ENCODE measurements at regions not wholly inside any gene's neighbourhood (a gene's known extent, or its start where the extent isn't known, plus 50 kb on each side); places are given as distances from the start of the nearest gene placed in this dataset.
"Not testable (repeated sequence)": the region's sequence is repeated elsewhere in the genome, so short reads cannot be mapped to it uniquely, and the experiment has no call there.

DNA sequence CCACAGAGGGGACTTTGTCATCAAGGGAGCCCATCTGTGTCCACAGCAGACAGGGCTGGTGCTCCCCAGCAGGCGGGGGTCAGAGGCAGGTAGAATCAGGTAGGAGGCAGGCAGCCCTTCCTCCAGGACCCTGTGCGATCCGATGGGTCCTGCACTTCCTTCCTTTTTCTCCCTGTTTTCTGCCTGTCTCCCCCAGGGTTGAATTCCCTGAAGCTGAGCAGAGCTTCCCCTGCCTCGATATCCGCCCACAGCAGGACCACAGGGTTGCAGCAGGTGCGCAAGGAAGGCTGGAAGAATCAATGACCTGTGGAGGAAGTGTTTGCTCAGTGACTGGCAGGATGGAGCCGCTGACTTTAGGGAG lies 69.2 kb downstream of the MRPL36 start:
- DNase-seq: no peak

DNA sequence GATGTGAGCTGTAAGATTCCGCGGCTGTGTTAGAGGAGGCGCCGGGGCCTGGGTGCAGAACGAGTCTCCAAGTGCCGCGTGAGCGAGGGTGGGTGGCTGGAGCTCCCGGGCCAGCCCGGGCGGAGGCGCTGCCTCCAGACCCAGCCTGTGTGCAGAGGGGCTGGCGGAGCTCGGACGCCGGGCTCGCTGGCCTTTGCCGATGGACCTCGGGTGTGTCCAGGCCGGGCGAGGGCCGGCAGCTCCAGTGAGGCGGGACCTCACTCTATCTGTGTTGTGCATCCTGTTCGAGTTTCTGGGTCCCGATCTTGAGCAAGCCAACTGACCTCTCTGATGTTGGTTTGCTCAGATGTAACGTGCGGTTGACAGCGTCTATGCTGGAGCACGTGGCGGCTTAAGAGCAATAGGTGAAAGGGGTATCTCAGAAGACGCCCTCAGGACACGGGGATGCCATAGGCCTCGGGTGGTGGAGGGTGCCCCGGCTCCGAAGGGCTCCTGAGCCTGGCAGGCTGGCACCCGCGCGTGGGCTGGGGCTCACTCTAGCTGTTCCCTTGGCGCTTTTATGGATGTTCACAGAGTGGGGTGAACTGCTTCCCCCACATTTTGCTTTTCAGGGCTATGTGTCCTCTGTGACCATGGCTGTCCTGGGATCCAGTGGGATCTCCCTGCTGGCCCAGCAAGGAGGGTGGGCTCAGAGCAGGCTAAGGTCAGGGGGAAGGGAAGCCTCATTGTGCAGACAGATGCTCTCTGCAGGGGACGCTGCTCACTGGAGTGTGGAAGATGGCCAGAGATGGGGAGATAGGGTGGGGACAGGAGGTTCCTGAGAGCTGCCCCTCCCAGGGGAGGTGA lies 69.8 kb downstream of the MRPL36 start:
- DNase-seq: no peak

DNA sequence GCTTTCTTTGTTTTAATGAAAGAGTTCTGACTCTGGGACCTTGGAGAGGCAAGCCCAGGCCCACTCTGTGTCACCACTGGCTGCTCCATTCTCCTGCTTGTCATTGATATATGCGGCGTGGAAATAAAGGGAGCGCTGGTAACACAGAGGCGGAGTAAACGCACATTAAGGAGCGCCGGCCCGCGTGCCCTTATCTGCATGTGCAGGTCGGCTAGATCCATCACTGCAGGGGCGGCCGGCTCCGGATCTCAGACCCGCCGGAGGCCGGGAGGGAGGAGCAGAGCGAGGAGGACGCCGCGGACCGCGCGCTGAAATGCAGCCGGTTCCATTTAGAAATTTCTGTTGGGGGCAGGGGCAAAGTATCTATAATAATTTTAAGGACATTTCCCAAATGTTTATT lies 70.8 kb downstream of the MRPL36 start:
- no peak for DNase-seq

DNA sequence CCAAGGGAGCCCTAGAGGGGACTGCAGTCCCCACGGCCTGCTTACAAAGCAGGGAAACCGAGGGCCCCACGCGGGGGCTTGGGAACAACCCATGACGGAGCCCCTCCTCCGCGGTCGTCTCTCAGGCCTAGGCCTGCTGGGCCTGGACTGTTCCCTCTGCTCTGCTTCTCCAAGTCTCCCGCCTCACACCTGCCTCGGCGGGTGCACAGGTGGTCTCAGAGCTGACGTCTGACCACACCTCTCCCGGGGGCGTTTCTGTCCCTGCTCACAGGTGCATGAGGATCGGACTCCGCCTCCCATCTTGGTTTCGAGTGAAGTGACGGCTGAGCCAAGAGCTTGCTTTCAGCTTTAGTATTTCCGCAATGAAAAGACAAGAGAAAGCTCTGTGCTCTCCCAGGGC lies 72.1 kb downstream of the MRPL36 start:
- no peak for DNase-seq

DNA sequence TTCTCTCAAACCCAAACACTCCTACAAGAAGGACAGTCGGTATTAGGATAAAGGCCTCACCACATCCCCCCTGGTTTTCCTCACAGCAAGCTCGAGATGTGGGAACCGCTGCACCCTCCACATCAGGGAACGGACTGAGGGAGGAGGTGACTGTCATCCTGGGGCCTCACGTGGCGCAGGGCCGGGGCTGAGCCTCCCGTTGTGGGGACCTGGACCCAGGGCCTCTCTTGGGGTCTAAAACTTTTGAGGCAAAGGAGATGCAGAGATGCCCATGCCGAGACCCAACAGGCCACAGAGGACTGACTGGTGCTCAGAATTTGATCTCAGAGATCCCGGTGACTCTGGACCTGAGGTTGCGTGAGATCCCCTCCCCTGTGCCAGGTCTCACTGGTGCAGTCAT lies 72.7 kb downstream of the MRPL36 start:
- DNase-seq: no peak

DNA sequence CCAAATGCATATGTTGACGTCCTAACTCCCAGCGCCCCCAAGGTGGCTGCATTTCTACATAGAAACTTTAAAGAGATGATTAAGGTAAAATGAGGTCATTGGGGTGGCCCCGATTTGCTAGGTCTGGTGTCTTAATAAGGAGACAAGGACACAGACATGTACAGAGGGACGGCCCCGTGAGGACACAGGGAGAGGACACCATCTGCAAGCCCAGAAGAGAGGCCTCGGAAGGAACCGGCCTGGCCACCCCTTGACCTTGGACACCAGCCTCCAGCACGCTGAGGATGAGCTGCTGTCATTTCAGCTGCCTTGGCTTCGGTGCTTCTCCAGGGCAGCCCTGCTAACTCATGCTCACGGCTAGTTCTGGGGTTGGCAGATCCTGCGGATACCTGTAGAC lies 73.2 kb downstream of the MRPL36 start:
- no peak for DNase-seq

DNA sequence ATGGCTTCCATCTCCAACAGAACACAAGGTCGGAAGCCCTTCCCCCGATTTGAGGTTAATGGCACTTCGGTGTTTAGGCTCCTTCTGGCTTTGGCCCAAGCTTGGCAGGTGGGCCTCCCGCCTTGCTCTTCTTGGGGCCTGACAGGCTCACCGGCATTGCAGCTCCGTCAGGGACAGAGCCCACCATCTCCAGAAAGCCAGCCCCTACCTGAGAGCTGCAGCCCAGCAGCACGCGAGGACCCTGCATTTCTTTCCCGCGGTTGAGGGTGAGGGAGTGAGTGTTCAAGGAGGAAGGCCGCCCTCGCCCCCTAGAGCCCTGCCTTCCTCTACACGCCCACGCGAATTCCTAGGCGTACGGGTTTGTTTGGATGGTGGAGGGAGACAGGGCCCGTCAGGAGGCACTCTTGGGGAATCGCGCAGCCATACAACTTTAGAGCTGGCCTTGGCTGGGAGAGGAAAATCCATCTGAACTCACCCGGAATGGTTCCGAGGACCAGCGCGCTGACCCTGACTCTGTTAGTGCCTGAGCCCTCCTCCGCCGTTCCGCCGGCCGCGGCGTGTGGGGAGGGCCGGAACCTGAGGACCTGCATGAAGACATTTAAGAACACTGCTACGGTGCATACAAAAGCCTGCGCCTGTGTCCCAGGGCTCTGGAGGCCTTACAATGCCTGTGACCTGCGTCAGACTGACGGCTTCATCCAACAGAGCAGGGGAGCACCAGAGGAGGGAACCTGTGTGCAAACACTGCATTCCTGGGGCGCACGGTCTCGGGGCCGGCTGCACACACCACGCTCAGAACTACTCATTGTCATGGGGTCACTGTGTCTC lies 73.8 kb downstream of the MRPL36 start:
- DNase-seq: no peak

DNA sequence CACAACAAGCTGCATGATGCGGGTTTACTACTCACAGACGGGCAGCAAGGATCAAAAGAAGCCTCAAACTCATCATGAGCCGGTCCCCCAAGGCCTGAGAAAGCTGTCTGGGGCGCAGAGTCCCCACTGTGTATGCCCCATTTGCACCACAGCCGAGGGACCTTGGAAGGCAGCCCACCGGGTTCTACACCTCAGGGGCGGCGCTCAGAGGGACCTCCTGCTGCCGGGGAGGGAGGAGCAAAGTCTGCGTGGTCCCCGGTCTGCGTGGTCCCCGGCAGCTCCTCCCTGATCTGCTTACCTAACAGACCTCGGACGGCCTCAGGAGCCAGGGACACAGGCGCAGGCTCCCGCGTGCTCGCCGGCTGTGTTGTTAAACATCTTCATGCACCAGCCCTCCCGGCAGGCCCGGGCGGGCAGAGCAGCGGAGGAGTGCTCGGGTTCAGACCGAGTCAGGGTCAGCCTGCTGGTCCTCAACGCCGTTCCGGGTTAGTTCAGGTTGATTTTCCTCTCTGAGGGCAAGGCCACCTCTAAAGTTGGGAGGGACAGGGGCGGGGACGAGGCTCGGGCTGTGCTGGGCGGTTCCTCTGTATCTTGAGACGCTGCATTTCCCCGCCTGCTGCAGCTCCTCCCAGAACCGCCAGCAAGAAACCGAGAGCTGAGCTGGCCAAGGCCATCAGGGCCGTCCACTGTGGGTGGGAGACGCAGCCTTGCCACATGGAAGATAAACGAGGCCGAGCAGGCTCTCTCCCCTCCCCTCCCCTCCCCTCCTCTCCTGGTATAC lies 74.6 kb downstream of the MRPL36 start:
- peak; percentile 59 for DNase-seq

DNA sequence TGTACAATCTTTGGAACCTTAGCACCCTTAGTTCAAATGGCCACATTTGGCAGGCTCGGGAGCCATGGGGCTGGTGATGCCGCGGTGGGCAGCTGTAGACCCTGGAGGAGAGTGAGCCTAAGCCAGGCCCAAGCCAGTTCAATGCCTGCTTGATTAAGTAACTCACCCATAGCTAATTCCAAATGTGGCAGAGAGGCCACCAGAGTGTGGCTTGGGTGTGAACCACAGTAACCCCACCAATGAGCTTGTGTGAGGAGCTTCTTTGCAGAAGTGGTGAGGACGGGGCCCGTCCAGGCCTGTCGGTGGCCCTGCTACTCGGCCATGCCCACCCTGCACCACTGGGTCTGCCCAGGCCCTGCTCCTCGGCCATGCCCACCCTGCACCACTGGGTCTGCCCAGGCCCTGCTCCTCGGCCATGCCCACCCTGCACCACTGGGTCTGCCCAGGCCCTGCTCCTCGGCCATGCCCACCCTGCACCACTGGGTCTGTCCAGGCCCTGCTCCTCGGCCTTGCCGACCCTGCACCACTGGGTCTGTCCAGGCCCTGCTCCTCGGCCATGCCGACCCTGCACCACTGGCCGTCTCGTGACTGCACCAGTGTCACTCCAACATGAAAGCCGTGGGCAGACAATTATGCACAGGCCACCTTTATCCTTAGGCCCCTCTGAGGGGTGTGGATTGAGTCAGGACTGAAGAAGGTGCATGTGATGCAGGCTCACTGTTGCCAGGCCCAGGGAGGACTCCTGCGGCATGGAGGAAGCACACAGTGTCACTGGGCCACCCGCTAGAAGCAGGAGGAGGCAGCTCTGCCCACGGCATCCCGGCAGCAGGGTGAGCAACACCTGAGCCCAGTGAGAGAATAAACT lies 75.4 kb downstream of the MRPL36 start:
- DNase-seq: no peak

DNA sequence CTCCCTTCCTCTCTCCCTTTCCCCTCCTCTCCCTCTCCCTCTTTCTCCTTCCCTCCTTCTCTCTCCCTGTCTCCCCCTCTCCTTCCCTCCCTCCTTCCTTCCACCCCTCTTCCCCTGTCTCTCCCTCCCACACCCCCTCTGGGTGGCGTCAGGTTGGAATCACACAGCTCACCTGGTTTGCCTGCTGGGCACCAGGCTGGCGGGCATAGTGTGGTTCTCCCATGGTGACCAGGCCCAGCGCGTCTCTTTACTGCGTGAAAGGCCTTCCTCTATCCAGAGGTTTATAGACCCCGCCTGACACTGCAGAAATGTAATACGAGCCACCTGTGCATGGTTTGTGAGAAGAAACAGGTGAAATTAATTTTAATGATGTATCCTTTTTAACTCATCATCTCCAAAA lies 76.2 kb downstream of the MRPL36 start:
- DNase-seq: no peak

DNA sequence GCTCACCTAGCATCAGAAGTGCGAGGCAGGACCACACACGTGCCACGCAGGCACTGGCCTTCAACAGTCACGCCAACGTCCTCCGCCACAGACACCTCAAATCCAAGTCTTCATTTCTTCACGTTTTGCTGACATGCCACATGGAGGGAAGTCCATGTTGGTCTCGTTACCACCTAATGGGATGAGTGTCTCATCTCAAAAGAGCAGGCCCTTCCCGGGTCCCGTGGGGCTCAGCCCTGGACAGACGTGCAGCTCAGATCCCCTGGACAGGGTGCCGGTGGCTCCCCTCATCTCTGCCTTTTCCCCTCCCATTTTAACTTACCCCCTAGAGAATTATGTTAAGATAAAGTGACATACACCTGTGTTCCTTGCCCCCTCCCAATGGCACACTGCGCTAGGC lies 76.8 kb downstream of the MRPL36 start:
- DNase-seq: no peak

DNA sequence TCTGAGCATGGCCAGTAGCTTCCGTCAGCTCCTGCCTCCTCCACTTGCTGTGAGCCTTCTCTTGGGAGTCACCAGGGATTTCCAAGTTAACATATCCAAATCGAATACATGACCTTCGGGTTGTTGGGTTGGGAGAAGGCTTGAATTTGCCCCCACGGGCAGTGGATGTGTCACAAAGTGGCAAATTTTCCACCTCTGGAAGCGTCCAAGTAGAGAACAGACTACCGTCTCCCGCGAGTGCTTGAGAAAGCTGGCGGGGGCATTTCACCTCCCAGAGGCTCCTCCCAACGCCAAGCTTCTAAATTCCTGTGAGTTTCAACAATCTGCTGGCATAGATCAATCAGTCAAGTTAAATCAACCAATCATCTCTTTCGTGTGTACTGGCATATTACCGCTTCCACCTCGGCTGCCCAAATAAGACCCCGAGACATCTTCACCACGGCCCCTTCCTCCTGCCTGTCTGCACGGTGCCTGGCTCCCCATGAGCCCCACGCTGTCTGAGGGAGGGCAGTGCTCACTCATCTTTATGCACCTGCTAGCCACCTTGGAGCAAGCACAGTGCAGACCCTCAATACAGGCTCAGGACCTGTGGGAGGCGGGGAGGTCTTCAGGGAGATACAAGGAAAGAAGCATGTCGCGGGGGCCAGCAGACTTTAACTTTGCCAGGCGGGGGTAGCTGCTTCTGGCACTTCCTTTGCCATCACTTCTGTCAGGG lies 79.1 kb downstream of the MRPL36 start:
- DNase-seq: no peak

DNA sequence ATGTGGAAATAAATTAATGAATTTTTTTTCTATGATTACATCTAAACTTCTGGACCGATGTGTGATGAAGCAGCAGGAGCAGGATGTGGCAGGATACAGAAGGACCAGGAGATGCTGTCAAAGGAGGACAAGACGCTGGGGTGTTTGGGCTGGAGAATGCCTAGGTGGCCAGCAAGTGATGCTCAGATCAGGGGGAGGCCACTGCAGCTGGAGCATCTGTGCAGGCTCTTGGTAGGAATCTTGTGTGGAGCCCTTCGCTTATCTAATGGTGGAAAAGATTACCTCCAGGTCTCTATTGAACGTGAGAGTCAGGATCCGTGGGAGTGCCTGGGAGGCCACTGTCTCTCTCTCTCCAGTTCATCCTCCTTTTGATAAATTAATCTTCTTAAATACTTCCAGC lies 79.8 kb downstream of the MRPL36 start:
- DNase-seq: no peak

DNA sequence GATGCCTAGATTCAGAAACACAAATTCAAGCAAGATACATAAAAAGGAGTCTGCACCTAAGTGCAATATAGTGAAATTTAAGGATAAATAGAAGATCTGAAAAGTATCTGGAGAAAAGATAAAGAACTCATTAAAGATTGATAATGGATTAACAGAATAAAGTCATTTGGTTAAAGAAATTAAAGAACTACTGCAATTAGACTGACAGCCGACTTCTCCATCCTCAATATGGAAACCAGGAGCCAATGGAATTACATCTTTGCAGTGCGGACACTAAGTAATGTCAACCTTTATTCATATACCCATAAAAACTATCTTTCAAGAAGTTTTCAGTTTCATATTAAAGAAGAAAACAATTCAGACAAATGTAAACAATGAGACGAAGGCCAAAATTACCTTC lies 81.0 kb downstream of the MRPL36 start:
- no peak for DNase-seq

DNA sequence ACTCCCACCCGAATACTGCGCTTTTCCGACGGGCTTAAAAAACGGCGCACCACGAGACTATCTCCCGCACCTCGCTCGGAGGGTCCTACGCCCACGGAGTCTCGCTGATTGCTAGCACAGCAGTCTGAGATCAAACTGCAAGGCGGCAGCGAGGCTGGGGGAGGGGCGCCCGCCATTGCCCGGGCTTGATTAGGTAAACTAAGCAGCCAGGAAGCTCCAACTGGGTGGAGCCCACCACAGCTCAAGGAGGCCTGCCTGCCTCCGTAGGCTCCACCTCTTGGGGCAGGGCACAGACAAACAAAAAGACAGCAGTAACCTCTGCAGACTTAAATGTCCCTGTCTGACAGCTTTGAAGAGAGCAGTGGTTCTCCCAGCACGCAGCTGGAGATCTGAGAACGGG lies 89.5 kb downstream of the MRPL36 start:
- DNase-seq: not testable (repeated sequence)

DNA sequence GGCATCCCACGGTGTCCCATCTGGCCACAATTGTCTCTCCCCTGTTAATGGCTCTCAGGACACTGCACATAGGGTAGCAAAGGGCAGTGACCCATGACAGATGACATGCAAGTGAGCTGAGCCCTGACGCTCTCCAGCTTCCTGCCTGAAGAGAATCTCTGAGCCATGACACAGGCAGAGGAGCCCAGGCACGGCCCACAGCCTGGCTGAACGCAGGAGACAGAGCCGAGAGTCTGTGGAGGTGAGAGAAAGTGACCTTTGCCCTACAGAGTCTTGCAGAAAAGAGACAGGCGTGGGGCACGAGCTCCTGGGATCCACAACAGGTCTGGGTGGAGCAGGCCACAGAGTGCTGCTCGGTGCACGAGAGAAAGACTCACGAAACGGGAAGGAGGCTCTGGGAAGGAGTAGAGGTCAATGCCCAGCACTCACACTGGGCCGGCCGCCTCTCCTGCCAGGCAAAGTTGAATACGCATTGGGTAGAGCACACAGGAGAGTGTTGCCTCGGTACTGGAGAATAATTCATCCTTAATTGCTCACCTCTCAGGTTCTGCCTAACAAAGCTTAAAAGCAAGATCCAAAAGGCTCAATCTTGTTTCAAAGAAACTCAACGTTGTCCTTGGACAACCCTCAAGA lies 90.3 kb downstream of the MRPL36 start:
- no peak for DNase-seq

DNA sequence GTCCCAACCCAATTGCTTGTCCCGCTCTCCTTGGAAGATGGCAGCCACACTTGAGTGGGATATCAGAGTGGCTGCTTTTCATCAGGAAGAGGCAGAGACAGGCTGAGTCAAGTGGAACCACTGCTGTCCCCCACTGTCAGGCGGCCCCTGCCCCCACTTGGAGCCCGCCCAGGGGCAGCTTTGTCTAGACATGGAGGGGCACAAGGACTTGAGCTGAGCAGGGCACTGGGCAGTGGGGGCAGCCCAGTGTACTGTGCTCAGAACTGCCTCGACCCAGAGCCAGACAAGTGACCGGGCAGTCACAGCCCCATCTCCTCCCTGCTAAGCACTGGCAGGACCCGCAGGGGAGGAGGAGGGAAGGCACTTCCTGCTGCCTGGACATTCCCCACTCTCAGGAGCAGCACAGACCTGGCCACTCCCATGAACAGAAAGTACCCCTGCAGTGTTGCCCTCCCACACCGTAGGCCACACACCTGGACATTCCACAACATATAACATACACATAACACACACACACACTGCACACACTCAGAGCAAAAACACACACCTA lies 91.0 kb downstream of the MRPL36 start:
- no peak for DNase-seq

DNA sequence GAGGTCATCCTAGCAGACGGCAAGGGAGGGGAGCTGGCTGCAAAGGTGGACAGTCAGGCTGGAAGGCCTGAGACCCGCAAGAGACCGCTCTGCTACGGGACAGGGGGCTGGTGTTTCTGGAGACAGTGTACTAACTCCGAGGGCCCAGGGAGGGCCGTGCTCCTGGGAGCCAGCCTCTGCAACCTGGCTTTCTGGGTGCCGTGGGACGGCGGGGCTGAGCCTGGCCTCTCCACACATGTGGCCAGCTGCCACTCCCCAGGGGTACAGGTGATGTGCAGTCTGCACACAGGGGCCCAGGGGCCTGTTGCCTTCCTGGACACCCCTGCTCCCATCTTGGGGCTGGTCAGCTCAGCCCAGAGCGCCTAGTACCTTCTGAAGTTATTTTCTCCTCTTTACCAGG lies 92.2 kb downstream of the MRPL36 start:
- no peak for DNase-seq

DNA sequence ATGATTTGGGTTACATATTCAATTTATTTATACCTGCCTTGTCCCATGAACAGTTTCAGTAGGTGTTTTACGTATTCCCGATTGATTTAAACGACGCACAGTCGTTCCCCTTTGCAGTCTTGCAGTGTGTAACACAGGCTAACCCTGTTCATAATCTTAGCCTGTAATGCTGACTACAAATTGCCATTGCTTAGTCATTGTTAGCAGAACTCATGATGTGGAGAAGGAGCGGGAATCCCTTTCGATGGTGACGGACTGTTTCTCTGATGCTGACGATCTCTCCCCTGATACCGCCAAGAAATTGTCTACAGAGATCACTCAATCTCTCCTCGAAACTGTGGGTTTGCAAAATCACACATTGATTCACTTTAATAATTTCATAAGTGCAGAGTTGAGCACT lies 93.2 kb downstream of the MRPL36 start:
- DNase-seq: no peak

DNA sequence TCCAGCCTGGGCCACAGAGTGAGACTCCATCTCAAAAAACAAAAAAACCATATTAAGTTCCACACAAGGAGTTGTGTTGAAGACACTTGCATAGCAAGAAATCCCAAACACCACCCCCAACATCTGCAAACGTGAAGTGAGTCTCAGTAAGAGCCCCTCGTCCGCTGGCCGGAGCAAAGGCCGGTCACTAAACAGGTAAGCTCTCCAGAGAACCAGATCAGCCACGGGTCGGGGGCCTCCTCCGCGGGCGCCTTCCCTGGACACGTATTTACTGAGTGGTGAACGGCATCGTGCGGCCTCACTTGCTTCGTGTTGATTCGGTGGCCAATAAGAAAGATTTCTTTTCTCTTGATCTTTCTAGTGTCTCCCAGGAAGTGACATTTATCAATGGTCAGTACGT lies 93.6 kb downstream of the MRPL36 start:
- no peak for DNase-seq

DNA sequence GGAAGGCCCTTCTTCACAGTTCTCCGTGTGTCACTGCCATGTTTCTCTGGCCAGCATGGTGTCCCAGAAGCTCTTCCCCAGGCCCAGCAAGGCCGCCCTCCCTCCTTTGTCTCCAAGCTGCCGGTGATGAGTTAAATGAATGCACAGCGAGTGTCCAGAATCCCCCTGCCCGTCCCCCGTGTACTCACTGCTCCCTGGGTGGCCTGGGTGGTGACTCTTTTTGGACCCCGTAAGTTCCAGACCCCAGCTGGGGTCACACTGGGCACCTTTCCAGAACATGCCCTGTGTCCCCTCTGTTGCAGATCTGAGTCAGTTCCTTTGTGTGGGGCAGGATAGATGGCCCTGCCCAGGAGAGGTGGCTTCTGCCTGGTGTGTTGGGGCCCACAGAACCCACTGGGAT lies 95.0 kb downstream of the MRPL36 start:
- no peak for DNase-seq

All from CD4-positive, alpha-beta T cell treated with Interleukin-6 for 4 hours (primary cell).